ENCODE measurements at regions not wholly inside any gene's neighbourhood (a gene's known extent, or its start where the extent isn't known, plus 50 kb on each side); places are given as distances from the start of the nearest gene placed in this dataset.

DNA sequence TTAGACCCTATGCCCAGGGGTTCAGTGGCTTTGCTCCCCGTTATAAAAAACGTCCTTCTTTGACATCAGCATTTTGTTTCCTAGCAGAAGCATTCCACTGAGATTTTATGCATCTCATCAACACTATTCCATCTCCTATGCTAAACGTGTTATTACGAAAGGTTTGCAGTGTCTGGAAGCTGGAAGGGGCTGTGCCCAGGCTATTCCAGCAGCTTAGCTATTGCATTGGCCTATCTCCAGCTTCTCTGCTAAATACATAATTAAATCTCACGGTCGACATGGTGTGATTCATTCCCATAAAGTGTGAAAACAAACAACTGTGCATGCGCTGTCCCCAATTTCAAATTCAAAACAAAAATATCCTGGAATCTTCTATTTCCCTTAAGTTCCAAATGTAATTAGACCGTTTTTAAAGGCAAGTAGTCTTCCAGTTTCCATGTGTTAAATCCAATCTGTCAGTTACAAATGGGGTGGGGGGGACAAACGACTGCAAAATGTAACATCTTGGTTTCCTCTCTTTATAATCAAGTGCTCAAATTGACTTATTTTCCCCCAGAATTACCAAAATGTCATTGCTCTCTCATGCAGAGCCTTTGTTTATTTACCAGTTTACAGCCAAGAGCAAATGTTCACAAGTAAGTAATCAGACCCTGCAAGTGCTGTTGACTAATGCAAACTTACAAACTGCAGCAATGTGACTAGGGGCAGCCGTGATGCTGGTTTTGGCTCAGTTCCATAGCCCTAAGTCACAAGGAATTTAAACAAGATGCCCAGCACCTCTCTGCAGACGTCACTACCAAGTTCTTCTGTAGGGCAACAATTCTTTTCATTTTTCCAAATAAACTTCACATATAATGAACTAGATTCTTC is 212.3 kb upstream of the RORB start:
- no peak for DNase-seq (ENCODE audit: extremely low read depth, low read depth, low spot score)

DNA sequence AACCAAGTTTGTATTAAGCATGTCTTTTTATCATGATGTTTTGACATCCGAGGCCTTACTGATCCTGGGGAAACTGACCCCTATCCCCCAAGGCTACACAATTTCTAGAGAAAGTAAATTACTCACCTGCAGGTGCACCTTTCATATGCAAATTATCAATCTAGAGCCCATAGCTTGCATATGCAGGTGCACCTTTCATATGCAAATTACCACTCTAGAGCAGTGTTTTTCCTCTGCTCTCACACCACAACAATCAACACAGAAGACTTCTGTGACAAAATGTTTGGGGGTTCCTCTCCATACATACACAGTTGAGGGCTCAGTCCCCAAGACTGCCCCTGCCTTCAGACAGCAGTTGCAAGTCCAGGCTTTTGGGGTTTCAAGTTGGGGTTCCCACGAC is 203.7 kb upstream of the RORB start:
- no peak for DNase-seq (ENCODE audit: extremely low read depth, low read depth, low spot score)

DNA sequence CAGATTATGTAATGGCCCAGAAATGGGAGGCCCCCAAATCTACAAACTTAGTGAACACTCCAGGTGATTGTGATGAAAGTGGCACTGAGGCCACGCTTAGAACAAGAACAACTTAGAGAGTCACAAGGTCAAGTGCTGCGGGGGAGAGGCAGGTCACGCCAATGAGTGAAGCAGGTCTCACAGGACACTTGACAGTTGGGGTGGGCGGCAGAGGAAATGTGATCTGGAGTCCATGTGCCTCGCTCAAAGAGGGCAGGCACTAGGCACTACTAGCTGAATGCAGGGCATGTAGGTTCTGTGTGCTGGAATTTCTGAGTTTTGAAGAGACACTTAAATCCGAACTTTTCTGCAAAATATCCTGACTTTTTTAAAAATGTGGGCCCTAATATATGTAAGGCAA is 193.2 kb upstream of the RORB start:
- DNase-seq (ENCODE audit: extremely low read depth, low read depth, low spot score): no peak

DNA sequence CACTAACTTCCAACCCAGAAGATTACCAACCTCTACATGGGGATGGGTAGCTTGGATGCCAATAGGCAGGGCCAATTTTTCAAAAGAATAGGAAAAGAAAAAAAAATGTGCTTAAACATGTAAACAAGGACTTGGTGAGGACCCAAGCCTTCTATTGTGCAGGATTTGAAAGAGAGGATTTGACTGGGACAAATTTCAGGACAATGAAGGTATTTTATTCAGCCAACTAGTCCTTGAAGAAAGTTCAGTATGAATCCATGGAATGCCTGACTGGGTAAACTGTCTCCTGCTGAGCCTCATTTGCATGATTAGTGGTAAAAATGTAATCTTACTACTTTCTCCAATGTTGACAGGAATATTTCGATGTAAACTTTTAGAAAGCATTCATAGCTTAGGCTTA is 192.5 kb upstream of the RORB start:
- no peak for DNase-seq (ENCODE audit: extremely low read depth, low read depth, low spot score)

DNA sequence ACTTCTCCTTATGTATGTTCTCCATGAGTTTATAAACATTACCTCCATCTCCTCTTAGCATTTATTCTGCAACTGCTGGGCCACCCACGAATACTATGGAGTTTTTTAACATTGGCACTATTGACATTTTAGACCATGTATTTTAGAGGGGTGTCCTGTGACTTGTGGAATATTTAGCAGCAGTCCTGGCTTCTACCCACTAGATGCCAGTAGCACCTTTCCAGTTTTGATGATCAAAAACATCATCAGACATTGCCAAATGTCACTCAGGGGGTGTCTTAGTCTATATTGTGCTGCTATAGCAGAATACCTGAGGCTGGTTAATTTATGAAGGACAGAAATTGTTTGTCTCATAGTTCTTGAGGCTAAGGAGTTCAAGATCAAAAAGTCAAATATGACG is 187.5 kb upstream of the RORB start:
- no peak for DNase-seq (ENCODE audit: extremely low read depth, low read depth, low spot score)

DNA sequence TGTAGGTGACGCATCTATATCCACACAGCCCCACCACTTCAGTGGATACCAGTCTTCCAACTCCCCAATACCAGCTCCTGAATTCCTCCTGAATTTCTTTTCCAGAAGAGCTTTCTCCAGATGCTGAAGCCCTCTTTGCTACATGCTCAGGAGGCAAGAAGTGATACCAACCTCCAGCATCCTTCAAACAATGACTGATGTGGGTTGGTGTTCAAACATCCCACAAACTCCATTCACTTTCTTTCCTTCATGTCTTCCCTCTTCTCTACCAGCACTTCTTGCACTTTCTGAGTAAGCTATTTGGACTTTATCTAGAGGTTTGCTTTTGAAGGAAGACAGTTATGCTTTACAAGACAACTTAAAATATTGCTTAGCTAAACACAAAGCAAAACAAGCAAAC is 179.9 kb upstream of the RORB start:
- DNase-seq (ENCODE audit: extremely low read depth, low read depth, low spot score): no peak

DNA sequence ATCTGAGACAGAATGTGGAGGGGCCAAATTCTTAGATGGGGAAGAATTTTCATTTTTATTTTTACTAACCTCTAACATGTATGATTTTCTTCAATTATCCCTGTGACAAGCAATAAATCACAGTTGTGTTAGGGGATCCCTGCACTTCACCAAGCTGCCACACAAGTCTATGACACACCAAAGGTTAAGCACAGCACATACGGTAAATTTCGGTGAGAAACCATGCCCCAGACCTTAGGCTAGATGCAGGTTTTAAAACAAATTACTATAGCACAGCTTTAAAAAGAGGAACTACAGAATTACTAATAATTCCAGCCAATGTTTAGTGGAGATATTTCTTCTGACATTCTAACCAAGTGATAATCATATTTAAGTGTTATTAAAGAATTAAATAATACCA is 175.7 kb upstream of the RORB start:
- no peak for DNase-seq (ENCODE audit: extremely low read depth, low read depth, low spot score)

DNA sequence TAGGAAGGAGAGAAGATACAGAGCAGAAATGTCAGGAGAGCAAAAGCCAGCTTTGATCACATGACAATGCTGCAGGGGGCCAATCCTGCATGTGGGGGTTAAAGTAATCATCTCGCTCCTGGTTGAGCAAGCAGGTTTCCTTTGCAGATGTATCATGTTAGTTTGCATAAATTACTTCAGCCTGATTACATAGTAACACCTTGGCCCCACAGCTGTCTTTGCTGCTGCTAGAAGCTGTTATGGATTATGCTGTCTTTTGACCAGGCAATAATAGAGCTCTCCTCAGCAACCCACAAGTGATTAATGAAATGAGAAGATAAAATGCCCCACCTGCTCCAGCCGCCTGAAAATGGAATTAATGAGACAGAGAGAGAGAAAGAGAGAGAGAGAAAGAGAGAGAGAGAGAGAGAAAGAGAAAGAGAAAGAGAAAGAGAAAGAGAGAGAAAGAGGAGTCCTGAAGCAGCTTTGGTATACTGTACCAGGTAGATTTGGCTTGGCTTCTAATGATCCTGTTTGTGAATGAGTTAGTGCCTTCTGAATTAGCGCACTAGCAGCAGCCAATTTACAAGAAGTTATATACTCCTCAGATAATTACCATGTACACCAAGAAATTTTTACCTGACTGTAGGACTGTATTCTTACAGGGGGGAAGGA is 174.3 kb upstream of the RORB start:
- DNase-seq (ENCODE audit: extremely low read depth, low read depth, low spot score): no peak

DNA sequence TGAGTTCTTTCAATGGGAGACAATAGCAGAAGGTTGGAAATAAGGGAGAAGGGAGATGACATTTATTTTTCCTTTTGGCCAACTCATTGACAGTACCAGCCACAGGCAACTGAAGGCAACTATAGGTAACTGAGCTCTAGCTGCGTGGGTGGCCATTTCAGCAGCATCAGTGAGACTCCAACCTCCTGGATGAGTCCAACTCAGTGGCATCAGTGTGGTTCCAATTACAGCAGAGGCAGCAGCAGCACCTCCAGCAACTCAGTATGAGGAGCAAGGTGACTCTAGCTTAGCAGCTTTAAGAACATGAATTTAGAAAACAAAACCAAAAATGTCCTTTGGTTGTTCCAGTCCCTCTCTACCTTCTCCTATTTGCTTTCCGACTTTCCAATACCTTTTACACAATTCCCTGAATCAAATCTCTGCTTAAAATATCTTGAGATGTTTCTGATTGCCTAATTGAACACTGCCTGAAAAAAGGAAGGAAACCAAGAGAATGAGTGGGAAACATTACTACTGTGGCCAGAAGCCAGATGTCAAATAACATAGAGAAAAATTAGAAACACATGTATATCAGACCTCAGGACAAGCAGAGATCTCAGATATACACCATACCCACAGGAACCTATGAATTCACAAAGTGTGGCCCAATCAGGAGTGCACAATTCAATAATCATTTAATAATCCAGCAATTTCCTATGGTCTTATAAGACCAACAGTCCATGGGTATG is 166.5 kb upstream of the RORB start:
- DNase-seq (ENCODE audit: extremely low read depth, low read depth, low spot score): no peak

DNA sequence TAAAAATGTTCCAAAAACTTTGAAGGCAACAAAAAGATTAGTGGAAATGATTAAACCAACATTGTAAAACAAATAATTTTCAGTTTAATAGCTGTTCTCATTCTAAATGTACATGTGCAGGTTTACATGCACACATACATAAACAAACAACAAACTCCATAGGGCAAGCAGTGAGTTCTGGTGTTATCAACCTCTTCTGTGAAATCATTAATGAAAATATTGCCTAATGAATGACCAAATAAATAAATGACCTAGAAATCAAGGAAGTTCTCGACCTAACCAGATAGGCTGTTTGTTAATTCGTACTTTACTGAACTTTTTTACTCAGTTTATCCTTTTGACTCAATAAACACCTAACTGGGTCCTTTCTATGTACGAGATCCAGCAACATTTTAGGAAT is 165.5 kb upstream of the RORB start:
- no peak for DNase-seq (ENCODE audit: extremely low read depth, low read depth, low spot score)

DNA sequence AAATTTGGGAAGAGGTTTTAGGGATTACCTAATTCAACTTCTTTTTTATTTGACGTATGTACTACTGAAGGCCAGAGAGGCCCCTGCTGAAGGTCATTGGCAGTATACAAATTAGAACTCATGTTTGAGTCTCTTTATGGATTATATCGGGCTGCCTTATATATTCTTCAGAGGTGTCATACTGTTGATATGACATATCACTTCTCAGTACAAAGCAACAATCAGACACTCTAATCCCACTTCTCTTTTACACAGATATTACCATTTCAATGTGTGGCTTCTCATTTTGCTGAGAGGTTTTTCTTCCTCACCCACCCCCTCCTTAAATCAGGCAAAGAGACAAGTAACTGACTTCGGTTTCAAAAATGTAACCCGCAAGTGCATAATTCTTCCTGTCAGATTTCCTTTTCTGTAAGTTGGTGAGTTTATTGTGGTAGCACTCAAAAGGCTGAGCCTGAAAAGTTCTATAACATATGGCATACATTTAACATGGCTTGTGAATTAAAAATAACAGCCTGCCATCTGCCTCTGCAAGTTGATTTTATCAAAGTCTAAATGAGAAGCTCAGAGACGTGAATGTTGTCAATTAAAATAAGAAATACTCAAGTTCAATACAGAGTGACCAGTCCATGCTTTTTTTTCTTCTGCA is 163.6 kb upstream of the RORB start:
- DNase-seq (ENCODE audit: extremely low read depth, low read depth, low spot score): no peak

DNA sequence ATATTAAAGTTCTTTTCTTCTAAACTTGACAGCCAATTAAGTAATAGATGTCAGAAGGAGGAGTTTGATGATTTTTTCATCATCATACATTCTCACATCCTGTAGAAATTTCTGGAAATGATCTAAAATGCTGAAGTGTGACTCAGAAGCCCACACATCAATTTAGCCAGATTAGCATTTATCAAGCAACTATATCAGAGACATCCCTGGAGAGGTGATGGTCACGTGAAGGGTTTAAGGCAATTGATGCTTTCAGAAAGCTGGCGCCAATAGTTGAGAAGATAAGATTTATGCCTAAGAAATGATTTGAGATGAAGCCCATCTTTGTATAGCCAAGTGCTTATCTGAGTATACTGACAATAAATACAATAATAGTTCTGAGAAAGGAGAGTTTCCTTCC is 162.9 kb upstream of the RORB start:
- no peak for DNase-seq (ENCODE audit: extremely low read depth, low read depth, low spot score)

DNA sequence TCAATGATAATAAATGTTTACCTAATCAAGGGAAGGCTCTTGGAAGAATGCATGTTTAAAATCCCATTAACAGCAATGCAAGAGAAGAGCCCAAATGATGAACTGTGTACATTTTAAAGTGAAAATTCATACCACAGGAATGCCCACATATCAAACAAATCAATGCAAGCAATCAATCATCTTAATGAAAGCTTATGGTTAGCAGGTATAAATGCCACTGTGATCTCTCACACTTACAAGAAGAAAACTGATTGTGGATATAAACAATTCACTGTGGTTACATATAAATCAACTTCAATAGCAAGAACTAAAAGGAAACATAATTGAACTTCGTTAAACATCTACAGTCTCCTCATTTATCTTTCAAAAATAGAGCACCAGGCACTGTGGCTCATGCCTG is 161.0 kb upstream of the RORB start:
- DNase-seq (ENCODE audit: extremely low read depth, low read depth, low spot score): no peak

DNA sequence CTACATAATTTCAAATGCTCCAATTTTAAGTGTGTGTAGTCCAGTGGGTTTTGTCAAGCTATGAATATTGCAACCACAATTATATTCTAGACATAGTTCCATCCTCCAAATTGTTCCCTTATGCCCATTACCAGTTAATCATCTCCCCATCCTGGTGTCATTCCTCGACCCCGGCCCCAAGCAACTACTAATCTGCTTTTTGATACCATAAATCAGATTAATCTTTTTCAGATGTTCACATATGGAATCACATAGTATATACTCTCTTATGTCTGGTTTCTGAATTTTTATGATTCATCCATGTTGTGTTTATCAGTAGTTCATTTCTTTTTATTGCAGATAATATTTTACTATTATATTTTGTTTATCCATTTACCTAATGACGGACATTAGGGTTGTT is 148.4 kb upstream of the RORB start:
- no peak for DNase-seq (ENCODE audit: extremely low read depth, low read depth, low spot score)

DNA sequence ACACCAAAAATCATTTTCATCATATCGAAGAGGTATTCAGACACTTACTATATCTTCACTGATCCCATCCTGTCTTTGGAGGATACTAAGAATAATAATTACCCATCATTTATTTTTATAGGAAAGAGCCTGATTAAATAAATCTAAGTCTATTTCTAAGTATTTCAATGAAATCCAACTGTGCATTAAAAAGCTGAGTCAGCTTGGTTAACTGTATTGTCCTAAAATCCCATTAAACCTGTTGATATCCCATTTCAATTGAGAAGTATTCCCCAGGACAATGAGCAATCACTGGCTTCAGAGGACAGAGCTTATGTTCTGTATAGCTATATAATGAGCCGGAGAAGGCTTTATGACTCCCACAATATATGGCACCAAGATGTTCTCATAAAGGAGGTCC is 142.0 kb upstream of the RORB start:
- DNase-seq (ENCODE audit: extremely low read depth, low read depth, low spot score): no peak

DNA sequence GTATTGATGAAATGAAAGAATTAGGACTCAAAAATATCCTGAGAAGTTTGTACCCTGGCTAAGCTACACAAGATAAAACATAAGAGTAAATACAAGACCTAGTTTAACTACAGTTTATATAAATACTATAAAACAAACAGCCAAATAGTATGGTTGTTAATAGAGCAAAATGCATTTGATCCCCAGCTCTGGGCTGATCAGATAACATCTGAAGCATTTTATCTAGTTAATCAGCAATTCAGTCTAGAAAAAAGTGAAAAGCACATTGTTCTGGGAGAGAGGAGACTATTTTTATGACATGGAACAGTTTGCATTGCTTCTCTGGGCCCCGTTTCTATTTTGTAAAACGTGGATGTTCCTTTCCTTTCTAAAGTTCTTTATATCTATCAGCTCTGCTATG is 139.6 kb upstream of the RORB start:
- no peak for DNase-seq (ENCODE audit: extremely low read depth, low read depth, low spot score)

DNA sequence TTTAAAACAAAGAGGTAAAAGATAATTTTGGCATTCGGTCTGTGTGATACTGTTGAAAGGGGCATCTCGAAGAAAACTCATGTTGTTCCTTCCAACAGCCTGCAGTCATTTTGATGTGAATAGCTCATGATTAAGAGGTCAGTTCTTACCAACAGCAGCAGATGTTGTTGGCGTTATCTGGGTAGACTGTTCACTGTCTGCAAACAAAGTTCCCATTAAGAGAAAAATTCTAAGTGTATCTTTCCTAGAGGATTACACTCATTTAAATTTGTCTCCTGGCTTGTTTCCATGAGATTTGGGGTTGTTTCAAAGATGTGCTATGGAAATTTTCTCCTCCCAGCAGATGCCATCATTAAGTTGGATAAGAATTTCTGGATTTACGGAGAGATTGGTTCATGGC is 138.2 kb upstream of the RORB start:
- no peak for DNase-seq (ENCODE audit: extremely low read depth, low read depth, low spot score)

DNA sequence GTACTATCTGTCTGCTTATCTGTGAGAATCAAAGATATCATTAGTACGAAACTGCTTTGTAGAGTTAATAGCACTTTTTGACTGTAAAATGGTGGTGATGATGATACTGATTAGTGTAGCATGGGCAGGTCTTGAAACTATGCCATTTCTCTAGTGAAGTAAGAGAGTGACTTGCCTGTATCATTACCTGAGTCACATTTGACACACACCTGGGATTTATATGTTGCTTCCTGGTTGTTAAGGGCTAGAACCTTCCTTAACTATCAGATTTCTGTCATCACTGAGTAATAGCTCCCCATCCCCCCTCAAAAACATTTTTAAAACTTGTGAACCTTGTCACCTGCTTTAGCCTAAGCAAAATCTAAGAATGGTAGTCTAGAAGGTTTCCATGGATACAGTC is 135.6 kb upstream of the RORB start:
- no peak for DNase-seq (ENCODE audit: extremely low read depth, low read depth, low spot score)

DNA sequence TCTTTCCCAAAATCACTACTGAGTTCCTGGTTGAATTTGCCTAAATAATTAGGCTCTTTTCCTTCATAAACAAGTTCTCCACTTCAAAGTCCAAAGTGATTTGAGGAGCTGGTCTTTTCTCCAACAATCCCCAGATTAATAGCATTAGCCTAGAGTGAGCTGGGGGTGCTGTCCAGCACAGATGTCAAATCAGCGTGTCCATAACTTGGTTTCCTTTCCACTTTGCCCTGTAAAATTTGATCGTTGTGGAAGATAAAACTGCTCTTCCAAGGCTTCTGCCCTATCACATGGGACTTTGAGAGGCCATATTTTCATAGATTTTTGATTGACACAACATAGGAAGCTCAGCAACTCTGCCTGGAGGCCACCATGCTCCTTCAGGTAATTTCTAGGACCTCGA is 134.7 kb upstream of the RORB start:
- DNase-seq (ENCODE audit: extremely low read depth, low read depth, low spot score): no peak

DNA sequence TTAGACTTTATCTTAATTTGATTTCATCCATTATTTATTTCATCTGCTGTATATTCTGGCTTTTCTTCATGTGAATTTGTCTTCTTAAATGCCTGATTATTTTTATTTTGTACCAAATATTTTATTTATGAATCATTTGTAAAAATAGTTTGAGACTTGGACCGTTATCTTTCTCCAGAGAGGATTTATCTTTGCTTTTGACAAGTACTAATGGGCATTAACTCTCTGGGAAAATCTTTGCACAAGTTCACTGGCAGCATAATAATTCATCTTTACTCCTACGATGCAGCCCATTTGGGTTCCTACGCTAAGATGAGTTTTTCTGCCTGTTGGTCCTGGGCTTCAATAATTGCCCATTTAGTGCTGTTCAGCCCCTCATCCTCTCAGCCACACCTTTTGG is 131.0 kb upstream of the RORB start:
- no peak for DNase-seq (ENCODE audit: extremely low read depth, low read depth, low spot score)

DNA sequence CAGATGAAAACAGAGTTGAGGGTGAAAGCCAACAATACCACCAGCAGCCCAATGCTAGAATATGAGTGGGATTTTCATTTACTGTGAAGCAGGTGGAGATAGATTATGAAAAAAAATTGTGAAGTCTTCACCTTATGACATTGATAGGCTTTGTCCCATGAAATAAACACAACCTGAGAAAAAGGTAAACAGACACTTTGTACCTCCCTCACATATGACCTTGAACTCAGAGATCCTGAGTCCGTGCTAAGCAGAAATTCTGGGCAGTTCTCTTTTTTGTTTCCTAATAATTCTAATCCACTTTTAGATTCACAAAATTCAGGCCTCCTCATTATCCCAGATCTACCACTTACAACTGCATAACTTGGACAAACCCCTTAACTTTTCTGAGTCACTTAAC is 127.3 kb upstream of the RORB start:
- DNase-seq (ENCODE audit: extremely low read depth, low read depth, low spot score): no peak

All from glomerular endothelial cell (primary cell).